Breast epithelium (tissue), 4 donors: ENCODE measurements at regions not wholly inside any gene's neighbourhood (a gene's known extent, or its start where the extent isn't known, plus 50 kb on each side); places are given as distances from the start of the nearest gene placed in this dataset.
"Not testable (repeated sequence)": the region's sequence is repeated elsewhere in the genome, so short reads cannot be mapped to it uniquely, and the experiment has no call there.

Experiments used
- DNase-seq, 2 donors: peaks; one replicate each; pipeline ENCODE4 v3.0.0-alpha.2; 2019; ENCODE audit warnings: low spot score in 2 of 2
- H3K27ac ChIP-seq, 2 donors: fragments of 200-600 bp; sonication (generic) in 1 of 2; one replicate each; pipeline ENCODE4 v1.5.1; 2016 to 2019; ENCODE audit warnings: mild to moderate bottlenecking in 1 of 2
- H3K27me3 ChIP-seq, 2 donors: fragments of 200-600 bp; sonication (generic) in 1 of 2; one replicate each; pipeline versions ENCODE4 v1.5.1 to v1.6.0; 2017 to 2019; ENCODE audit warnings: control low read depth in 1 of 2, mild to moderate bottlenecking in 1 of 2
- H3K36me3 ChIP-seq: fragments of 200-600 bp; one replicate; pipeline ENCODE4 v1.5.1; 2019
- H3K4me1 ChIP-seq, 2 donors: fragments of 200-600 bp; sonication (generic); one replicate each; pipeline ENCODE4 v1.5.1; 2016 to 2019; ENCODE audit warnings: control low read depth in 1 of 2
- H3K4me3 ChIP-seq, 3 donors: fragments of 200-600 bp; sonication (generic); 1 replicate in 2 of 3; 2 replicates in 1 of 3; pipeline ENCODE4 v1.5.1; 2016 to 2019; ENCODE audit warnings: mild to moderate bottlenecking in 3 of 3, moderate library complexity in 2 of 3
- H3K9me3 ChIP-seq, 2 donors: fragments of 200-600 bp; sonication (generic) in 1 of 2; one replicate each; pipeline ENCODE4 v1.5.1; 2016 to 2019; ENCODE audit warnings: control low read depth in 1 of 2
- POLR2A ChIP-seq: fragments of 450-650 bp; IDR thresholded peaks from one replicate; pipeline ENCODE4 v1.6.1; 2016; ENCODE audit warnings: antibody characterized with exemption, mild to moderate bottlenecking, moderate library complexity
- POLR2AphosphoS5 ChIP-seq, 3 donors: sonication (generic); formaldehyde crosslinking; IDR thresholded peaks; one replicate each; pipeline ENCODE4 v1.6.1; 2017; ENCODE audit warnings: antibody characterized with exemption in 3 of 3
- intact Hi-C: fragments of 100-400 bp; cut with DNase I; formaldehyde crosslinking; loops from one replicate; pipeline ENCODE4 v1.15.1; 2023; ENCODE audit warnings: low total_unique reads
- TF ChIP-seq, protein P1 (sequence below), 3 donors: fragments of 450-650 bp; IDR thresholded peaks; one replicate each; pipeline ENCODE4 v1.5.1; 2016 to 2017; ENCODE audit warnings: antibody characterized with exemption in 3 of 3, mild to moderate bottlenecking in 3 of 3, moderate library complexity in 3 of 3

DNA sequence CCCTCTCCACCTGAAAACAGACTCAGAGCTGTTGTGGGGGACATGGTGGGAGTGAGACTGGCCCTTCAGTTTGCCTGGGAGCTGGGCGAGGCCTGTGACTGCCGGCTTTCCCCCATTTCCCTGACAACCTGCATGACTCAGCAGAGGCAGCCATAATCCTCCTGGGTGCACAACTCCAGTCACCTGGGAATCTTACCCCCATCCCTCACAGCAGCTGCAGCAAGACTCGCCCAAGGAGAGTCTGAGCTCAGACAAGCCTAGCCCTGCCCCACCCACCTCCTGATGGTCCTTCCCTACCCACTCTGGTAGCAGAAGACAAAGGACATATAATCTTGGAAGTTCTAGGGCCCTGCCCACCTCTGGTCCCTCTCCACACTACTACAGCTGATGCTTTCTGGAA, 207.3 kb upstream of the ARID2 start:
- H3K4me3 ChIP-seq = no peak overlapping the region
- no peak for DNase-seq
- peaks cover 0 to 3% of the 10 kb centered on the region in 2 donors for H3K9me3 ChIP-seq
- no peak for TF ChIP-seq POLR2A
- no peak for TF ChIP-seq POLR2AphosphoS5 (IDR thresholded peaks at IDR 0.05)
- TF ChIP-seq, protein P1, sequence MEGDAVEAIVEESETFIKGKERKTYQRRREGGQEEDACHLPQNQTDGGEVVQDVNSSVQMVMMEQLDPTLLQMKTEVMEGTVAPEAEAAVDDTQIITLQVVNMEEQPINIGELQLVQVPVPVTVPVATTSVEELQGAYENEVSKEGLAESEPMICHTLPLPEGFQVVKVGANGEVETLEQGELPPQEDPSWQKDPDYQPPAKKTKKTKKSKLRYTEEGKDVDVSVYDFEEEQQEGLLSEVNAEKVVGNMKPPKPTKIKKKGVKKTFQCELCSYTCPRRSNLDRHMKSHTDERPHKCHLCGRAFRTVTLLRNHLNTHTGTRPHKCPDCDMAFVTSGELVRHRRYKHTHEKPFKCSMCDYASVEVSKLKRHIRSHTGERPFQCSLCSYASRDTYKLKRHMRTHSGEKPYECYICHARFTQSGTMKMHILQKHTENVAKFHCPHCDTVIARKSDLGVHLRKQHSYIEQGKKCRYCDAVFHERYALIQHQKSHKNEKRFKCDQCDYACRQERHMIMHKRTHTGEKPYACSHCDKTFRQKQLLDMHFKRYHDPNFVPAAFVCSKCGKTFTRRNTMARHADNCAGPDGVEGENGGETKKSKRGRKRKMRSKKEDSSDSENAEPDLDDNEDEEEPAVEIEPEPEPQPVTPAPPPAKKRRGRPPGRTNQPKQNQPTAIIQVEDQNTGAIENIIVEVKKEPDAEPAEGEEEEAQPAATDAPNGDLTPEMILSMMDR (IDR thresholded peaks at IDR 0.05) = no peak
- intact Hi-C loops = no loop called here
- no peaks in the 10 kb centered on the region for H3K4me1 ChIP-seq
- no peaks in the 10 kb centered on the region for H3K27me3 ChIP-seq
- H3K36me3 ChIP-seq = no peaks in the 10 kb centered on the region
- H3K27ac ChIP-seq = no peak overlapping the region

DNA sequence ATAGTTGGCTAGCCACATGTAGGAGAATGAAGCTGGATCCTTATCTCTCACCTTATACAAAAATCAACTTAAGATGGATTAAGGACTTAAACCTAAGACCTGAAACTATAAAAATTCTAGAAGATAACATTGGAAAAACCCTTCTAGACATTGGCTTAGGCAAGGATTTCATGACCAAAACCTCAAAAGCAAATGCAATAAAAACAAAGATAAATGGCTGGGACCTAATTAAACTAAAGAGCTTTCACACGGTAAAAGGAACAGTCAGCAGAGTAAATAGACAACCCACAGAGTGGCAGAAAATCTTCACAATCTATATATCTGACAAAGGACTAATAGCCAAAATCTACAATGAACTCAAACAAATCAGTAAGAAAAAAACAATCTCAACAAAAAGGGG, 202.7 kb upstream of the ARID2 start:
- H3K4me3 ChIP-seq, H3K36me3 ChIP-seq, H3K9me3 ChIP-seq, intact Hi-C loops, H3K27ac ChIP-seq, H3K27me3 ChIP-seq, H3K4me1 ChIP-seq, DNase-seq: not testable (repeated sequence)

DNA sequence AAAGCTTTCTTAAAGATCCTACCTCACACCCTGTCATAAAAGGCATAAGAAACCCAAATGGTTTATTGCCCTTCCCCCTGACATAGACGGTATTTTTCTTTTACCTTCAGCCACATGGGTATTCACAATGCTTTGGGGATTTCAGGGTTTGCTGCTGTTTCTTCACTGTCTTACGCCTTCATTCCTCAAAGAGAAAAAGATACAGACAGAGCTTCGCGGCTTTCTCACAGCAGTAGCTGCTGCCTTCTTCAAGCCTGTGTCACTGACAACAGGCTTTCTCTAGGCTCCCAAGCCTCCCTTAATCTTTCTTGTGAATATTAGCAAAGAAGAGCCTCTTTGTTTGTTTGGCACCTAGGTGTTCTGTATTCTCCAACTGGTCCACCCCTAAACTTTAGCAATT, 197.4 kb upstream of the ARID2 start:
- Histone ChIP-seq H3K4me3 (no peak overlapping the region), H3K4me1 (no peaks in the 10 kb centered on the region), H3K9me3 (no peaks in the 10 kb centered on the region), H3K36me3 (no peaks in the 10 kb centered on the region), H3K27me3 (no peaks in the 10 kb centered on the region), H3K27ac (no peak overlapping the region)
- intact Hi-C loops = no loop called here
- no peak for TF ChIP-seq POLR2A
- no peak for DNase-seq

DNA sequence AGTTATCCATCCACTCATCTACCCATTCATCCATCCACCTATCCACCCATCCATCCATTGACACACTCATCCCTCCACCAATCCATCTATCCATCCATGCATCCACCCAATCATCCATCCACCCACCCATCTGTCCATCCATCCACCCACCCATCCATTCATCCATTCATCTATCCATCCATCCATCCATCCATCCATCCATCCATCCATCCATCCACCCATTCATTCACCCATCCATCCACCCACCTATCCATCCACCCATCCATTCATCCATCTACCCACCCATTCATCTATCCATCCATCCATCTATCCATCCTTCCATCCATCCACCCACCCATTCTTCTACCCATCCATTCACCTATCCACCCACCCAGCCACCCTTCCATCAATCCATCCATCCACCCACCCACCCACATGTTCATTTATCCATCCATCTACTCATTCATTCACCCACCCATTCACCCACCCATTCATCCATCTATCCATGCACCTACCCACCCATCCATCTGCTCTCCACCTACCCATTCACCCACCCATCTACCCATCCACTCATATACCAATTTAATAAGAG, 193.8 kb upstream of the ARID2 start:
- TF ChIP-seq POLR2AphosphoS5 (IDR thresholded peaks at IDR 0.05) = no peak
- TF ChIP-seq, protein P1 (IDR thresholded peaks at IDR 0.05) = no peak
- TF ChIP-seq POLR2A = no peak
- no peaks in the 10 kb centered on the region for H3K36me3 ChIP-seq

DNA sequence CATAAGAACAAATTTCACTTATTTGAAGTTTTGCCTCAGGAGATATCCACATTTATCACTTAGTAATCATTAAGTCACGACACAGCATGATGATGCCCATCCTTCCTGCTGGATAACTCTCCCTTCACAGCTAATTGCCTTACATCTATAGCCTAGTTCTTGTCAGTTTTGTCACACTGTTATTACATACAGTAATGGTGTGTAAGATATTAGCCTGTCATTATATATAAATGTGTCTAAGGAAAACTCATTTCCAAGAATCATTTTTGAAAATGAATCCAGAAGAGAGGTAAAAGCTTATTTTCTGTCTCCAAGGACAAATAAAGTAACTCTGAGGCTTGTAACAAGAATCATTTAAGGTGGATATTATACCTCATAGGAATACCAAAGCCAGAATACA, 193.2 kb upstream of the ARID2 start:
- no peak overlapping the region for H3K4me3 ChIP-seq
- TF ChIP-seq POLR2A = no peak
- TF ChIP-seq POLR2AphosphoS5 (IDR thresholded peaks at IDR 0.05) = no peak
- TF ChIP-seq, protein P1 (IDR thresholded peaks at IDR 0.05) = no peak
- no peaks in the 10 kb centered on the region for H3K4me1 ChIP-seq
- no peaks in the 10 kb centered on the region for H3K9me3 ChIP-seq
- no peaks in the 10 kb centered on the region for H3K36me3 ChIP-seq
- H3K27ac ChIP-seq = no peak overlapping the region
- DNase-seq = no peak
- intact Hi-C loops = no loop called here
- H3K27me3 ChIP-seq = no peaks in the 10 kb centered on the region

More for the DNA sequence above, 193.8 kb upstream of the ARID2 start:
- H3K9me3 ChIP-seq = no peaks in the 10 kb centered on the region
- no peaks in the 10 kb centered on the region for H3K27me3 ChIP-seq
- H3K27ac ChIP-seq = no peak overlapping the region
- DNase-seq = no peak
- no peaks in the 10 kb centered on the region for H3K4me1 ChIP-seq
- no peak overlapping the region for H3K4me3 ChIP-seq
- intact Hi-C loops = no loop called here

DNA sequence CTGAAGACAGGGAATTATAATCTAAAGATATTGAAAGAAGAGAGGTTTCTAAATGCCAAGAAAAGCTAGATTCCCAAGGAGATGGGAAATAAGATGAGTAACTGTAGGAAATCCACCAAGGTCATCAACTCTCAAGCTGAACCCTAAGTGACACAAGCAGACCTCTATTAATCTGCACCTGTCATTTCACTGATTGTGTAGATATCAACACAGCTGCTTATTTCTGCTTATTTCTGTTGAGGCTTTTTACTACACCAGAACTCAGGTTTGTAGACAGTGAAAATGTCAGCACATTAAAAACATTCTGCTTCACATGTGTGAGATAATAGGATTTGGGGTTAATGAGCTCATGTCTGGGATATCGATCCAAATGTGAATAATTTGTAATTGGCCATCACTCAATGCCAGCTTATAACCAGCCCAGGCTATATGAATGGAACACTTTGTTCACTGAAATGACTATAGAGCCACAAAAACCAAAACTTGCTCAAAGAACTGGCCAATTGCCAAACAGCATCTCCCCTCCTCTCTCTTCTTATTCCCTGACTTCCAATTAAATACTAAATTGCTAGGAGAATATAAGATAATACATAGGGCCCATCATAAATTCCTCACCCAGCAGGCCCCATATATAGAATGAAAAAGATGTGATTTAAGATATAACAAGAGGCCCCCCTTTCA, 188.7 kb upstream of the ARID2 start:
- no peaks in the 10 kb centered on the region for H3K27me3 ChIP-seq
- H3K27ac ChIP-seq = no peak overlapping the region
- no peaks in the 10 kb centered on the region for H3K9me3 ChIP-seq
- no peak for TF ChIP-seq POLR2A
- no peak for TF ChIP-seq POLR2AphosphoS5 (IDR thresholded peaks at IDR 0.05)
- TF ChIP-seq, protein P1 (IDR thresholded peaks at IDR 0.05) = no peak
- no peaks in the 10 kb centered on the region for H3K4me1 ChIP-seq
- no peak for DNase-seq
- intact Hi-C loops = no loop called here
- H3K36me3 ChIP-seq = no peaks in the 10 kb centered on the region
- no peak overlapping the region for H3K4me3 ChIP-seq
